ENCODE measurements at regions not wholly inside any gene's neighbourhood (a gene's known extent, or its start where the extent isn't known, plus 50 kb on each side); places are given as distances from the start of the nearest gene placed in this dataset.
A peak's percentile ranks its signal among the peaks of the same experiment; 100 is the strongest.

DNA sequence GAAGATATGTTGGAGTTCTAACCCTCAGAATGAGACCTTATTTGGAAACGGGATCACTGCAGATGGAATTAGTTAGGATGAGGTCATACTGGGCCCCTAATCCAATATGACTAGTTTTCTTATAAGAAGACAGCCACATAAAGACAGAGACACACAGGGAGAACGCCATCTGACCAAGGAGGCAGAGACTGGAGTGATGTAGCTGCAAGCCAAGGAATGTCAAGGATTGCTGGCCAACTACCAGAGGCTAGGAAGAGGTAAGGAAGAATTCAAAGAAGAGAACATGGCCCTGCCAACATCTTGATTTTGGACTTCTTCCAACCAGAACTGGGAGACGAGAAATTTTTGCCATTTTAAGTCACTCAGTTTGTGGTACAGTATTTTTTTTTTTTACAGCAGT is 152.8 kb upstream of the DIPK2B start:
- H3K4me2 ChIP-seq (ENCODE audit: insufficient read depth, low read length) = no peak overlapping the region
- H3K4me1 ChIP-seq (ENCODE audit: insufficient read depth, low read length) = peaks cover 16% of the 10 kb centered on the region
- H3K9me3 ChIP-seq (ENCODE audit: low read depth, low read length) = peaks cover 2% of the 10 kb centered on the region
- no peak overlapping the region for H3K4me3 ChIP-seq (ENCODE audit: insufficient read depth, low read length)
- no peaks in the 10 kb centered on the region for H3K79me2 ChIP-seq (ENCODE audit: insufficient read depth, low read length)
- H4K20me1 ChIP-seq (ENCODE audit: insufficient read depth, low read length) = no peaks in the 10 kb centered on the region
- no peaks in the 10 kb centered on the region for H3K36me3 ChIP-seq (ENCODE audit: insufficient read depth, low read length)
- no peaks in the 10 kb centered on the region for H3K27me3 ChIP-seq (ENCODE audit: insufficient read depth, low read length)
- no peak for DNase-seq (ENCODE audit: insufficient read length, low spot score, missing footprints)
- H3K27ac ChIP-seq (ENCODE audit: low read depth, low read length) = peak overlapping the region; percentile 15
- TF ChIP-seq, protein P1, sequence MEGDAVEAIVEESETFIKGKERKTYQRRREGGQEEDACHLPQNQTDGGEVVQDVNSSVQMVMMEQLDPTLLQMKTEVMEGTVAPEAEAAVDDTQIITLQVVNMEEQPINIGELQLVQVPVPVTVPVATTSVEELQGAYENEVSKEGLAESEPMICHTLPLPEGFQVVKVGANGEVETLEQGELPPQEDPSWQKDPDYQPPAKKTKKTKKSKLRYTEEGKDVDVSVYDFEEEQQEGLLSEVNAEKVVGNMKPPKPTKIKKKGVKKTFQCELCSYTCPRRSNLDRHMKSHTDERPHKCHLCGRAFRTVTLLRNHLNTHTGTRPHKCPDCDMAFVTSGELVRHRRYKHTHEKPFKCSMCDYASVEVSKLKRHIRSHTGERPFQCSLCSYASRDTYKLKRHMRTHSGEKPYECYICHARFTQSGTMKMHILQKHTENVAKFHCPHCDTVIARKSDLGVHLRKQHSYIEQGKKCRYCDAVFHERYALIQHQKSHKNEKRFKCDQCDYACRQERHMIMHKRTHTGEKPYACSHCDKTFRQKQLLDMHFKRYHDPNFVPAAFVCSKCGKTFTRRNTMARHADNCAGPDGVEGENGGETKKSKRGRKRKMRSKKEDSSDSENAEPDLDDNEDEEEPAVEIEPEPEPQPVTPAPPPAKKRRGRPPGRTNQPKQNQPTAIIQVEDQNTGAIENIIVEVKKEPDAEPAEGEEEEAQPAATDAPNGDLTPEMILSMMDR (IDR thresholded peaks at IDR 0.05; ENCODE audit: extremely low read depth, low read depth, low read length) = no peak
- no peak overlapping the region for H2AFZ ChIP-seq (ENCODE audit: low read length)

DNA sequence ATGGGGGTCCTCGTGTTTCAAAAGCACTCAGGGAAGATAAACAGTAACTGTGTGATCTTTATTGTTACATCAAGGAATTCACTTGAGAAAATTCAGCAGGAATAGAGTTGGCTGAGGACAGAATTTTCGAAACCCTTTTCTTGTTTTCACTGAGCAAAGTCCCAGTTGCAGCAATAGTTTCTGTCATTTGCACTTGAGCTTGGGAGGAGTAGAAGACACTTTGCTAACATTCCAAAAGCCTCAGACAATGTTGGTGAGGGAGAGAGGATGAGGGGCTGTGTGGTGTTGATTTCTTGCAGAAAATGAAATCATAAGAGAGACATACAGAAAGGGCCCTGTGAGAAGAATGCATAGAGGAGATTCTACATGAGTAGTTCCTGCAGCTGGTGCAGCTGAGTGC is 151.9 kb upstream of the DIPK2B start:
- H3K4me2 ChIP-seq (ENCODE audit: insufficient read depth, low read length) = no peak overlapping the region
- H4K20me1 ChIP-seq (ENCODE audit: insufficient read depth, low read length) = no peaks in the 10 kb centered on the region
- H3K9me3 ChIP-seq (ENCODE audit: low read depth, low read length) = peaks cover 2% of the 10 kb centered on the region
- peaks cover 16% of the 10 kb centered on the region for H3K4me1 ChIP-seq (ENCODE audit: insufficient read depth, low read length)
- no peaks in the 10 kb centered on the region for H3K79me2 ChIP-seq (ENCODE audit: insufficient read depth, low read length)
- DNase-seq (ENCODE audit: insufficient read length, low spot score, missing footprints) = no peak
- H3K36me3 ChIP-seq (ENCODE audit: insufficient read depth, low read length) = no peaks in the 10 kb centered on the region
- no peak overlapping the region for H2AFZ ChIP-seq (ENCODE audit: low read length)
- TF ChIP-seq, protein P1 (IDR thresholded peaks at IDR 0.05; ENCODE audit: extremely low read depth, low read depth, low read length) = no peak
- no peaks in the 10 kb centered on the region for H3K27me3 ChIP-seq (ENCODE audit: insufficient read depth, low read length)
- no peak overlapping the region for H3K4me3 ChIP-seq (ENCODE audit: insufficient read depth, low read length)
- peak overlapping the region; percentile 21 for H3K27ac ChIP-seq (ENCODE audit: low read depth, low read length)

DNA sequence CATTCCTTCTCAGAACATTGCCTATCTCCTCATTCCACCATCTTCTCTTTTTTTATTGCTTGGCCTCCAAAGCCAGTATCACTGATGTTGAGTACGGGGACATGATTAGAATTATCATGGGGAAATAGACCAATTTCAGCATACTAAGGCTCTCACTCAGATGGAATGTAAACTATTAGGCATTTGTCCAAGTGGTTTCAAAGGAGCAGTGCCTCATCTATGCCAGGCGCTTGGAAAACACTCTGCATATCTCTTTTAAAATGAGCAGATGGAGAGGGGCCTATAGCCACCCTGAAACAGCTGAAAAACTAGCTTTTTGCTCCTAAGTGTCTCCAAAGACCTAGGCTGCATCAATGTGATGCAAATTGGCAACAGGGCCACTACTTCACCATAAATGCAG is 150.8 kb upstream of the DIPK2B start:
- Histone ChIP-seq H2AFZ (ENCODE audit: low read length) (no peak overlapping the region), H4K20me1 (ENCODE audit: insufficient read depth, low read length) (no peaks in the 10 kb centered on the region), H3K36me3 (ENCODE audit: insufficient read depth, low read length) (no peaks in the 10 kb centered on the region), H3K4me3 (ENCODE audit: insufficient read depth, low read length) (no peak overlapping the region), H3K4me1 (ENCODE audit: insufficient read depth, low read length) (peaks cover 16% of the 10 kb centered on the region), H3K27ac (ENCODE audit: low read depth, low read length) (peak overlapping the region; percentile 24), H3K9me3 (ENCODE audit: low read depth, low read length) (peaks cover 1% of the 10 kb centered on the region), H3K79me2 (ENCODE audit: insufficient read depth, low read length) (no peaks in the 10 kb centered on the region), H3K4me2 (ENCODE audit: insufficient read depth, low read length) (no peak overlapping the region), H3K27me3 (ENCODE audit: insufficient read depth, low read length) (no peaks in the 10 kb centered on the region)
- no peak for DNase-seq (ENCODE audit: insufficient read length, low spot score, missing footprints)
- TF ChIP-seq, protein P1 (IDR thresholded peaks at IDR 0.05; ENCODE audit: extremely low read depth, low read depth, low read length) = no peak

DNA sequence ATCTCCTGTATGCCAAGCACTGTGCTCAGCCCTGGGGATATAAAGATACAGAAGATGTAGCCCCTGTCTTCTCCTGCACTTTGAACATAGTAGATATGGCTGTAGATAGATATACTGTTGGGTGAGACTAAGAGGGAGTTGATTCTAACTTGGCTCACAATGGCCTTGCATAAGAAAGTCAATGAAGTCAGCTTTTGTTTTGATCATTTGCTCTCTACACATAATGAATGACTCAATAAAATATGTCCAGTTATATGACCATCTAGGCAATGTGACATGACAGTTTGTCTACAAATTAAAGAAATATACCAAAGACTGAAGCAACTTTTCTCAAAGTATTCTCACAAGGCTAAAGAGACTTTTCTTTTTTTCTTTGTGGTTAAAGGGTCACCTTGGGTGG is 147.6 kb upstream of the DIPK2B start:
- no peaks in the 10 kb centered on the region for H4K20me1 ChIP-seq (ENCODE audit: insufficient read depth, low read length)
- no peaks in the 10 kb centered on the region for H3K27me3 ChIP-seq (ENCODE audit: insufficient read depth, low read length)
- no peak for DNase-seq (ENCODE audit: insufficient read length, low spot score, missing footprints)
- H3K4me2 ChIP-seq (ENCODE audit: insufficient read depth, low read length) = no peak overlapping the region
- H3K9me3 ChIP-seq (ENCODE audit: low read depth, low read length) = no peaks in the 10 kb centered on the region
- no peak overlapping the region for H2AFZ ChIP-seq (ENCODE audit: low read length)
- no peak overlapping the region for H3K4me3 ChIP-seq (ENCODE audit: insufficient read depth, low read length)
- H3K4me1 ChIP-seq (ENCODE audit: insufficient read depth, low read length) = peaks cover 29% of the 10 kb centered on the region
- no peaks in the 10 kb centered on the region for H3K79me2 ChIP-seq (ENCODE audit: insufficient read depth, low read length)
- peak overlapping the region; percentile 50 for H3K27ac ChIP-seq (ENCODE audit: low read depth, low read length)
- TF ChIP-seq, protein P1 (IDR thresholded peaks at IDR 0.05; ENCODE audit: extremely low read depth, low read depth, low read length) = no peak
- H3K36me3 ChIP-seq (ENCODE audit: insufficient read depth, low read length) = no peaks in the 10 kb centered on the region
